GM23248 (cell line): ENCODE measurements at regions not wholly inside any gene's neighbourhood (a gene's known extent, or its start where the extent isn't known, plus 50 kb on each side); places are given as distances from the start of the nearest gene placed in this dataset.

ENCODE experiments used
- DNase-seq: peaks from one replicate; pipeline ENCODE4 v3.0.0-alpha.2; 2015
- H2AFZ ChIP-seq: fragments of 200-600 bp; sonication (generic); 2 replicates; pipeline ENCODE4 v1.6.1; 2016; ENCODE audit warnings: antibody characterized with exemption
- H3F3A ChIP-seq: fragments of 200-600 bp; sonication (generic); 2 replicates; pipeline ENCODE4 v1.6.1; 2016; ENCODE audit warnings: mild to moderate bottlenecking, antibody characterized with exemption, mixed run types; ENCODE audit not compliant: insufficient read depth
- H3K27ac ChIP-seq: fragments of 200-600 bp; sonication (generic); 2 replicates; pipeline ENCODE4 v1.5.1; 2016; ENCODE audit warnings: mild to moderate bottlenecking
- H3K27me3 ChIP-seq: fragments of 200-600 bp; sonication (generic); replicated peaks from 2 replicates; pipeline ENCODE4 v1.6.1; 2016; ENCODE audit warnings: mild to moderate bottlenecking; ENCODE audit not compliant: insufficient read depth
- H3K36me3 ChIP-seq: fragments of 200-600 bp; sonication (generic); 2 replicates; pipeline ENCODE4 v1.6.1; 2016; ENCODE audit warnings: low read depth, mild to moderate bottlenecking
- H3K4me1 ChIP-seq: fragments of 200-600 bp; sonication (generic); 2 replicates; pipeline ENCODE4 v1.6.1; 2016; ENCODE audit warnings: mild to moderate bottlenecking; ENCODE audit not compliant: insufficient read depth
- H3K4me2 ChIP-seq: fragments of 200-600 bp; sonication (generic); one replicate; pipeline ENCODE4 v1.6.1; 2016; ENCODE audit warnings: mild to moderate bottlenecking; ENCODE audit not compliant: unreplicated experiment
- H3K4me3 ChIP-seq: fragments of 200-600 bp; sonication (generic); 2 replicates; pipeline ENCODE4 v1.5.1; 2016; ENCODE audit warnings: mild to moderate bottlenecking
- H3K79me2 ChIP-seq: fragments of 200-600 bp; sonication (generic); 2 replicates; pipeline ENCODE4 v1.6.1; 2016; ENCODE audit warnings: mild to moderate bottlenecking; ENCODE audit not compliant: insufficient read depth
- H3K9ac ChIP-seq: fragments of 200-600 bp; sonication (generic); 2 replicates; pipeline ENCODE4 v1.6.1; 2016; ENCODE audit warnings: mild to moderate bottlenecking
- H3K9me2 ChIP-seq: fragments of 200-600 bp; sonication (generic); 2 replicates; pipeline ENCODE4 v1.6.1; 2016; ENCODE audit warnings: mixed run types, mild to moderate bottlenecking, moderate library complexity; ENCODE audit not compliant: insufficient read depth
- H3K9me3 ChIP-seq: fragments of 200-600 bp; sonication (generic); one replicate; pipeline ENCODE4 v1.6.1; 2017; ENCODE audit warnings: low read depth
- H4K20me1 ChIP-seq: fragments of 200-600 bp; sonication (generic); 2 replicates; pipeline ENCODE4 v1.6.0; 2016; ENCODE audit not compliant: insufficient read depth
- EZH2 ChIP-seq: fragments of 200-600 bp; sonication (generic); IDR thresholded peaks from 2 replicates; pipeline ENCODE4 v1.6.1; 2018; ENCODE audit warnings: antibody characterized with exemption, mild to moderate bottlenecking; ENCODE audit not compliant: insufficient read depth, poor library complexity, severe bottlenecking
- EZH2phosphoT487 ChIP-seq: fragments of 200-600 bp; sonication (generic); IDR thresholded peaks from 2 replicates; pipeline ENCODE4 v1.6.1; 2018; ENCODE audit warnings: antibody characterized with exemption, moderate library complexity, mild to moderate bottlenecking, low read depth; ENCODE audit not compliant: insufficient read depth
- WGBS, 2 experiments: methylation state at CpG; one replicate each; pipeline ENCODE4 v1.1.6; 2015 to 2017; ENCODE audit warnings: low lambda C conversion rate in 2 of 2, low coverage in 1 of 2; ENCODE audit errors: missing lambda C conversion rate in 2 of 2; 5-methylcytosine and 5-hydroxymethylcytosine counted together
- in situ Hi-C: fragments of 300-500 bp; cut with MboI; formaldehyde crosslinking; loops from 2 replicates; pipeline ENCODE4 v1.15.0; 2020

GRCh38 chr5:116736671-116737070 lies 162.0 kb upstream of the SEMA6A start:
- H3K27ac ChIP-seq: no peak overlapping the region
- no peak overlapping the region for H3K4me2 ChIP-seq
- no peak overlapping the region for H3K9ac ChIP-seq
- H3K4me3 ChIP-seq: no peak overlapping the region
- TF ChIP-seq EZH2: no peak
- no peak for TF ChIP-seq EZH2phosphoT487
- no peaks in the 10 kb centered on the region for H4K20me1 ChIP-seq
- H3K9me2 ChIP-seq: no peaks in the 10 kb centered on the region
- no peaks in the 10 kb centered on the region for H3K9me3 ChIP-seq
- no peaks in the 10 kb centered on the region for H3K4me1 ChIP-seq
- no peaks in the 10 kb centered on the region for H3K79me2 ChIP-seq
- no peaks in the 10 kb centered on the region for H3K36me3 ChIP-seq
- in situ Hi-C loops: no loop called here
- no peaks in the 10 kb centered on the region for H3F3A ChIP-seq
- DNase-seq: no peak
- H2AFZ ChIP-seq: no peak overlapping the region
- H3K27me3 ChIP-seq: no peaks in the 10 kb centered on the region

- Histone ChIP-seq H3K4me3 (no peak overlapping the region), H3K36me3 (no peaks in the 10 kb centered on the region), H3K4me2 (no peak overlapping the region), H2AFZ (no peak overlapping the region), H3K9me2 (no peaks in the 10 kb centered on the region), H3K27ac (no peak overlapping the region), H3K4me1 (no peaks in the 10 kb centered on the region), H3K9ac (no peak overlapping the region), H3K27me3 (no peaks in the 10 kb centered on the region), H3K79me2 (no peaks in the 10 kb centered on the region), H3K9me3 (no peaks in the 10 kb centered on the region), H3F3A (no peaks in the 10 kb centered on the region), H4K20me1 (no peaks in the 10 kb centered on the region)
- WGBS, 2 experiments: 8 to 10% methylated on average over 11 of the region's 11 CpGs
- DNase-seq: no peak
- in situ Hi-C loops: no loop called here
- TF ChIP-seq EZH2phosphoT487 (no peak), EZH2 (no peak)
Measured at GRCh38 chr5:116733991-116734975, 159.7 kb upstream of the SEMA6A start.

- in situ Hi-C loops: no loop called here
- TF ChIP-seq EZH2phosphoT487 (no peak), EZH2 (no peak)
- Histone ChIP-seq H3K36me3 (no peaks in the 10 kb centered on the region), H3F3A (no peaks in the 10 kb centered on the region), H3K27ac (no peak overlapping the region), H4K20me1 (no peaks in the 10 kb centered on the region), H3K27me3 (no peaks in the 10 kb centered on the region), H3K9ac (no peak overlapping the region), H3K4me2 (no peak overlapping the region), H3K4me1 (no peaks in the 10 kb centered on the region), H3K9me3 (no peaks in the 10 kb centered on the region), H3K9me2 (no peaks in the 10 kb centered on the region), H3K79me2 (no peaks in the 10 kb centered on the region), H2AFZ (no peak overlapping the region), H3K4me3 (no peak overlapping the region)
- WGBS, 2 experiments: 35 to 45% methylated on average over 2 of the region's 2 CpGs
- no peak for DNase-seq
Measured at GRCh38 chr5:116732591-116732990, 158.0 kb upstream of the SEMA6A start.

GRCh38 chr5:116731432-116731831 lies 156.8 kb upstream of the SEMA6A start:
- DNase-seq: no peak
- no peak overlapping the region for H2AFZ ChIP-seq
- no peaks in the 10 kb centered on the region for H3K9me3 ChIP-seq
- H3K9ac ChIP-seq: no peak overlapping the region
- TF ChIP-seq EZH2phosphoT487 (no peak), EZH2 (no peak)
- in situ Hi-C loops: no loop called here
- no peak overlapping the region for H3K27ac ChIP-seq
- H3F3A ChIP-seq: no peaks in the 10 kb centered on the region
- no peaks in the 10 kb centered on the region for H3K9me2 ChIP-seq
- no peaks in the 10 kb centered on the region for H3K36me3 ChIP-seq
- H4K20me1 ChIP-seq: no peaks in the 10 kb centered on the region
- H3K4me1 ChIP-seq: no peaks in the 10 kb centered on the region
- H3K4me3 ChIP-seq: no peak overlapping the region
- 20 to 37% methylated on average over 2 of the region's 2 CpGs for WGBS, 2 experiments
- H3K79me2 ChIP-seq: no peaks in the 10 kb centered on the region
- no peaks in the 10 kb centered on the region for H3K27me3 ChIP-seq
- H3K4me2 ChIP-seq: no peak overlapping the region
